ENCODE measurements at regions not wholly inside any gene's neighbourhood (a gene's known extent, or its start where the extent isn't known, plus 50 kb on each side); places are given as distances from the start of the nearest gene placed in this dataset.

DNA sequence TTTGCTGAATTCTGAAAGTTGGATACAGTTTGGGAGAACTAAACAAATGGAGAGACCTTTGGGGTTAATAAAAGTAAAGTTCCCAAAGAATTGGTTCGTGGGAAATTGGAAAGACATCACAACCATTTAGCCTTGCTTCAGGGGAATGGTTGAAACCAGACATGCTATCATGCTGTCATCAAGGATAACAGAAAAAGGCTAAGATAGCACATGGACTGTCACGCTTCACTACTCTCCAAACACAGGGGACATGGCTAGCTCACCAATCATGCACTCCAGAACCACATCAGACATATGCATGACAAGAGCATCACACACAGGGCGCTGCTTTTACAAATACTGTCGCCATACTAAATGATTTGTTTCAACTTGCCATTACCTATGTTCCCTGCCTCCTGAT is 671.7 kb upstream of the ROBO1 start:
- 67% methylated on average over 4 of the region's 4 CpGs for WGBS
- TF ChIP-seq, protein P1, sequence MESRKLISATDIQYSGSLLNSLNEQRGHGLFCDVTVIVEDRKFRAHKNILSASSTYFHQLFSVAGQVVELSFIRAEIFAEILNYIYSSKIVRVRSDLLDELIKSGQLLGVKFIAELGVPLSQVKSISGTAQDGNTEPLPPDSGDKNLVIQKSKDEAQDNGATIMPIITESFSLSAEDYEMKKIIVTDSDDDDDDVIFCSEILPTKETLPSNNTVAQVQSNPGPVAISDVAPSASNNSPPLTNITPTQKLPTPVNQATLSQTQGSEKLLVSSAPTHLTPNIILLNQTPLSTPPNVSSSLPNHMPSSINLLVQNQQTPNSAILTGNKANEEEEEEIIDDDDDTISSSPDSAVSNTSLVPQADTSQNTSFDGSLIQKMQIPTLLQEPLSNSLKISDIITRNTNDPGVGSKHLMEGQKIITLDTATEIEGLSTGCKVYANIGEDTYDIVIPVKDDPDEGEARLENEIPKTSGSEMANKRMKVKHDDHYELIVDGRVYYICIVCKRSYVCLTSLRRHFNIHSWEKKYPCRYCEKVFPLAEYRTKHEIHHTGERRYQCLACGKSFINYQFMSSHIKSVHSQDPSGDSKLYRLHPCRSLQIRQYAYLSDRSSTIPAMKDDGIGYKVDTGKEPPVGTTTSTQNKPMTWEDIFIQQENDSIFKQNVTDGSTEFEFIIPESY (IDR thresholded peaks at IDR 0.05) = no peak
- TF ChIP-seq RXRA (IDR thresholded peaks at IDR 0.05) (no peak), JUND (IDR thresholded peaks at IDR 0.05) (no peak), HNF4A (conservative IDR thresholded peaks at IDR 0.05) (no peak), HNF4G (IDR thresholded peaks at IDR 0.05) (no peak)
- TF ChIP-seq, protein P2, sequence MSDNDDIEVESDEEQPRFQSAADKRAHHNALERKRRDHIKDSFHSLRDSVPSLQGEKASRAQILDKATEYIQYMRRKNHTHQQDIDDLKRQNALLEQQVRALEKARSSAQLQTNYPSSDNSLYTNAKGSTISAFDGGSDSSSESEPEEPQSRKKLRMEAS (IDR thresholded peaks at IDR 0.05) = no peak
- Histone ChIP-seq H3K4me1 (ENCODE audit: control insufficient read depth in 4 of 4, insufficient read depth in 4 of 4, low read length in 3 of 4) (no peaks in the 10 kb centered on the region), H3K36me3 (ENCODE audit: control insufficient read depth in 4 of 4, insufficient read depth in 3 of 4, low read depth in 1 of 4, low read length in 3 of 4) (no peaks in the 10 kb centered on the region), H3K27me3 (ENCODE audit: control insufficient read depth in 4 of 4, insufficient read depth in 4 of 4, low read length in 3 of 4) (no peaks in the 10 kb centered on the region), H3K4me3 (ENCODE audit: low read depth in 1 of 3, low read length in 3 of 3) (no peak overlapping the region), H3K9ac (ENCODE audit: low read depth in 1 of 2, low read length in 2 of 2) (no peak overlapping the region), H3K9me3 (ENCODE audit: control insufficient read depth in 4 of 4, low read length in 3 of 4) (no peaks in the 10 kb centered on the region), H3K27ac (ENCODE audit: low read depth in 1 of 2, low read length in 2 of 2) (no peak overlapping the region)
- DNase-seq (ENCODE audit: low spot score) = no peak

DNA sequence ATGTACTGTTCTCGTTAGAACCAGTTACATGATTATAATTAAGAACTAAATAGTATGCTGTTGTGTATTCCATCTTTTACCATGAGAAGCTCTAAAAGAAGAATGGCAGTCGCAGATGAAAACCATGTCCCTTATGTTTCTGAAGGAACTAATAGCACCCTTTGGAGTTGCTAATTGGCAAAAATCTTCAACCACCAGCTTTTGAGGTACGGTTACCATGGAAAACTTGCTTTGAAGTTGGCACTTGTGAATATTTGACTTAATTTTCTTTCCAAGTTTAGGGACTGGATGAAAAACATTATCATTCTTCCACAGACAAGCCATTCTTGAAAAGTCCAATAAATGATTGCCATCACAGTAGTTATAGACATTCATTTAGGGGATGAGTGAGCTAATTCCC is 666.6 kb upstream of the ROBO1 start:
- TF ChIP-seq, protein P3, sequence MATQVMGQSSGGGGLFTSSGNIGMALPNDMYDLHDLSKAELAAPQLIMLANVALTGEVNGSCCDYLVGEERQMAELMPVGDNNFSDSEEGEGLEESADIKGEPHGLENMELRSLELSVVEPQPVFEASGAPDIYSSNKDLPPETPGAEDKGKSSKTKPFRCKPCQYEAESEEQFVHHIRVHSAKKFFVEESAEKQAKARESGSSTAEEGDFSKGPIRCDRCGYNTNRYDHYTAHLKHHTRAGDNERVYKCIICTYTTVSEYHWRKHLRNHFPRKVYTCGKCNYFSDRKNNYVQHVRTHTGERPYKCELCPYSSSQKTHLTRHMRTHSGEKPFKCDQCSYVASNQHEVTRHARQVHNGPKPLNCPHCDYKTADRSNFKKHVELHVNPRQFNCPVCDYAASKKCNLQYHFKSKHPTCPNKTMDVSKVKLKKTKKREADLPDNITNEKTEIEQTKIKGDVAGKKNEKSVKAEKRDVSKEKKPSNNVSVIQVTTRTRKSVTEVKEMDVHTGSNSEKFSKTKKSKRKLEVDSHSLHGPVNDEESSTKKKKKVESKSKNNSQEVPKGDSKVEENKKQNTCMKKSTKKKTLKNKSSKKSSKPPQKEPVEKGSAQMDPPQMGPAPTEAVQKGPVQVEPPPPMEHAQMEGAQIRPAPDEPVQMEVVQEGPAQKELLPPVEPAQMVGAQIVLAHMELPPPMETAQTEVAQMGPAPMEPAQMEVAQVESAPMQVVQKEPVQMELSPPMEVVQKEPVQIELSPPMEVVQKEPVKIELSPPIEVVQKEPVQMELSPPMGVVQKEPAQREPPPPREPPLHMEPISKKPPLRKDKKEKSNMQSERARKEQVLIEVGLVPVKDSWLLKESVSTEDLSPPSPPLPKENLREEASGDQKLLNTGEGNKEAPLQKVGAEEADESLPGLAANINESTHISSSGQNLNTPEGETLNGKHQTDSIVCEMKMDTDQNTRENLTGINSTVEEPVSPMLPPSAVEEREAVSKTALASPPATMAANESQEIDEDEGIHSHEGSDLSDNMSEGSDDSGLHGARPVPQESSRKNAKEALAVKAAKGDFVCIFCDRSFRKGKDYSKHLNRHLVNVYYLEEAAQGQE (IDR thresholded peaks at IDR 0.05) = no peak
- no peaks in the 10 kb centered on the region for H3K27me3 ChIP-seq (ENCODE audit: control insufficient read depth in 4 of 4, insufficient read depth in 4 of 4, low read length in 3 of 4)
- no peaks in the 10 kb centered on the region for H3K36me3 ChIP-seq (ENCODE audit: control insufficient read depth in 4 of 4, insufficient read depth in 3 of 4, low read depth in 1 of 4, low read length in 3 of 4)
- WGBS = 70% methylated on average over 3 of the region's 3 CpGs
- H3K4me3 ChIP-seq (ENCODE audit: low read depth in 1 of 3, low read length in 3 of 3) = no peak overlapping the region
- no peaks in the 10 kb centered on the region for H3K4me1 ChIP-seq (ENCODE audit: control insufficient read depth in 4 of 4, insufficient read depth in 4 of 4, low read length in 3 of 4)
- DNase-seq (ENCODE audit: low spot score) = no peak
- no peak overlapping the region for H3K9ac ChIP-seq (ENCODE audit: low read depth in 1 of 2, low read length in 2 of 2)
- no peaks in the 10 kb centered on the region for H3K9me3 ChIP-seq (ENCODE audit: control insufficient read depth in 4 of 4, low read length in 3 of 4)
- no peak overlapping the region for H3K27ac ChIP-seq (ENCODE audit: low read depth in 1 of 2, low read length in 2 of 2)

DNA sequence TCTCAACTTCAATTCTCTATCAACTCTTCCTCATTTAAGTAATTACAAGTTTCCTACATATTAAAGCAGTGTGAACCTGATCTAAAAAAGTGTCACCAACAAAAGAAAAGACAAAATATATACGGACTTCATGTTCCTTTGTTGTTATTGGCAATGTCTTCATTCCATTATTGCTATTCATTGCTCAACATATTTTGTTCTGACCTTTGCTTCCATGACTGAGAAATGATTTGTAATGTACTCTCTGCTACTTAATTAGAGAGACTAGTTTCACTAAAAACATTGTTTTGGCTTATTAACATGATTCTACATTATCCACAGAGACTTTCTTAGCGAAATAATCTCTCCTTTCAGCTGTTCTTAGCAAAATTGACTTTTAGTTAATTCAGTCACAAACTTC is 657.2 kb upstream of the ROBO1 start:
- 18% methylated on average over 2 of the region's 2 CpGs for WGBS
- Histone ChIP-seq H3K9ac (ENCODE audit: low read depth in 1 of 2, low read length in 2 of 2) (no peak overlapping the region), H3K4me3 (ENCODE audit: low read depth in 1 of 3, low read length in 3 of 3) (no peak overlapping the region), H3K27ac (ENCODE audit: low read depth in 1 of 2, low read length in 2 of 2) (no peak overlapping the region), H3K27me3 (ENCODE audit: control insufficient read depth in 4 of 4, insufficient read depth in 4 of 4, low read length in 3 of 4) (no peaks in the 10 kb centered on the region), H3K36me3 (ENCODE audit: control insufficient read depth in 4 of 4, insufficient read depth in 3 of 4, low read depth in 1 of 4, low read length in 3 of 4) (no peaks in the 10 kb centered on the region), H3K9me3 (ENCODE audit: control insufficient read depth in 4 of 4, low read length in 3 of 4) (no peaks in the 10 kb centered on the region), H3K4me1 (ENCODE audit: control insufficient read depth in 4 of 4, insufficient read depth in 4 of 4, low read length in 3 of 4) (no peaks in the 10 kb centered on the region)
- DNase-seq (ENCODE audit: low spot score) = no peak
- TF ChIP-seq HNF4A (conservative IDR thresholded peaks at IDR 0.05) = no peak
- TF ChIP-seq FOXA2 (IDR thresholded peaks at IDR 0.05) = no peak
- TF ChIP-seq, protein P3 (IDR thresholded peaks at IDR 0.05) = no peak
- TF ChIP-seq, protein P1 (IDR thresholded peaks at IDR 0.05) = no peak
- TF ChIP-seq JUND (IDR thresholded peaks at IDR 0.05) = no peak
- TF ChIP-seq, protein P4, sequence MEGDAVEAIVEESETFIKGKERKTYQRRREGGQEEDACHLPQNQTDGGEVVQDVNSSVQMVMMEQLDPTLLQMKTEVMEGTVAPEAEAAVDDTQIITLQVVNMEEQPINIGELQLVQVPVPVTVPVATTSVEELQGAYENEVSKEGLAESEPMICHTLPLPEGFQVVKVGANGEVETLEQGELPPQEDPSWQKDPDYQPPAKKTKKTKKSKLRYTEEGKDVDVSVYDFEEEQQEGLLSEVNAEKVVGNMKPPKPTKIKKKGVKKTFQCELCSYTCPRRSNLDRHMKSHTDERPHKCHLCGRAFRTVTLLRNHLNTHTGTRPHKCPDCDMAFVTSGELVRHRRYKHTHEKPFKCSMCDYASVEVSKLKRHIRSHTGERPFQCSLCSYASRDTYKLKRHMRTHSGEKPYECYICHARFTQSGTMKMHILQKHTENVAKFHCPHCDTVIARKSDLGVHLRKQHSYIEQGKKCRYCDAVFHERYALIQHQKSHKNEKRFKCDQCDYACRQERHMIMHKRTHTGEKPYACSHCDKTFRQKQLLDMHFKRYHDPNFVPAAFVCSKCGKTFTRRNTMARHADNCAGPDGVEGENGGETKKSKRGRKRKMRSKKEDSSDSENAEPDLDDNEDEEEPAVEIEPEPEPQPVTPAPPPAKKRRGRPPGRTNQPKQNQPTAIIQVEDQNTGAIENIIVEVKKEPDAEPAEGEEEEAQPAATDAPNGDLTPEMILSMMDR (IDR thresholded peaks at IDR 0.05; ENCODE audit: low read depth, low read length, missing input control) = no peak
- TF ChIP-seq GABPA (IDR thresholded peaks at IDR 0.05 in 1 of 2, conservative IDR thresholded peaks at IDR 0.05 in 1 of 2) = no peak
- TF ChIP-seq, protein P2 (IDR thresholded peaks at IDR 0.05) = no peak
- no peak for TF ChIP-seq SP1 (IDR thresholded peaks at IDR 0.05)
- no peak for TF ChIP-seq YY1 (IDR thresholded peaks at IDR 0.05)
- no peak for TF ChIP-seq RAD21 (IDR thresholded peaks at IDR 0.05)
- no peak for TF ChIP-seq HNF4G (IDR thresholded peaks at IDR 0.05)
